Embryonic facial prominence (tissue), 1 donor: ENCODE measurements at regions not wholly inside any gene's neighbourhood (a gene's known extent, or its start where the extent isn't known, plus 50 kb on each side); places are given as distances from the start of the nearest gene placed in this dataset.
"Not testable (repeated sequence)": the region's sequence is repeated elsewhere in the genome, so short reads cannot be mapped to it uniquely, and the experiment has no call there.

ENCODE experiments used
- DNase-seq: peaks from one replicate; pipeline ENCODE4 v3.0.0-alpha.2; 2016; ENCODE audit errors: extremely low spot score

DNA sequence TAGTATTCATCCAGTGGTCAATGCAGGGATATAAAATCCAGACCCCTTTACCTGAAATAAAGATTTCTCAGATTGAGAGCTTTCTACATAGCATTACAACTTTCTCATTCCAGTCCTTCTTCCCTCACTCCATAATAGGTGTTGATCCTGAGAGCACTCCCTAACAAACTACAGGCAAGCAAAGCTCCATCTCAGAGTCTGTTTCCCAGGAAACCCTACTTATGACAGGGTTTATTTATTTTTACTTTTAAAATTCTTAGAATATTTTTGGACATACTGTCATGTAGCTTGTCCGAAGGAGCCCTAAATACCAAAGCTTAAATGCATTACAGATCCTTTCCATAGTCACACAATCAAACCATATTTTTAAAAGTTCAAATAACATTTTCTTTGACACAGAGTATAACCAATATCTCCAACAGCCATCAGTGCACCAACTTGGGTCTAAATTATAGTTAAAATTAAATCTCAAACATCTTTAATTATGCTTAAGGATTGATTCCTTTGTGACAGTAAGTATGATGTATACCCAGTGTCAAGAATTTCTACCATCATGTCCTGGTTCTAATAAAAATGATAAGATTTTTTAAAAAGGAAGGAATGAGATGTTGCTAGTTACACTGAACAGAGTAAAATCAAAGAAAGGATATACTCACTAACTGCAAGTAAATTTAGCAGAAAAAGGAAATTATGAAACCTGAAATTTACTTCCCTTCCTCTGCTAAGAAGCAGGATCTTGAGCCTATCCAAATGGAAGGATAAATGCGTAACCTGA is 580.4 kb upstream of the ADGRL3 start:
- no peak for DNase-seq

DNA sequence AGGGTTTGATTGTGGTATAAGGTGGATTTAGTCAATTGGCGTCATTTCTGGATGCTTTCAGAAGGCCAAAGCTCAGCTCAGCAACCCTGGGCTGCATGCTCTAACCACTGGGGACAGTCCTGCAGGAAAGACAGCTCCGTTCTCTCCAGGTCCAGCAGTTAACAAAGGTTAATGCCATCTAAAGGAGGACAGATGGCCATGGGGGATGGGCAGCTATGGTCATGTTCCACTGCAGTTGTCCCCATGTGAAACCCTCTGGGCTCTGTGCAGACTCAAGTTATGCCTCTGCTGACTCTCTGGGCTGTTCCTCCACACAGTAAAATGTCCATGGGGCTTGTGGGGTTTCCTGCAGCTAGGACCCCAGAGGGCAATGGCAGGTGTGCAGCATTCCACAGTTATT is 562.1 kb upstream of the ADGRL3 start:
- no peak for DNase-seq

DNA sequence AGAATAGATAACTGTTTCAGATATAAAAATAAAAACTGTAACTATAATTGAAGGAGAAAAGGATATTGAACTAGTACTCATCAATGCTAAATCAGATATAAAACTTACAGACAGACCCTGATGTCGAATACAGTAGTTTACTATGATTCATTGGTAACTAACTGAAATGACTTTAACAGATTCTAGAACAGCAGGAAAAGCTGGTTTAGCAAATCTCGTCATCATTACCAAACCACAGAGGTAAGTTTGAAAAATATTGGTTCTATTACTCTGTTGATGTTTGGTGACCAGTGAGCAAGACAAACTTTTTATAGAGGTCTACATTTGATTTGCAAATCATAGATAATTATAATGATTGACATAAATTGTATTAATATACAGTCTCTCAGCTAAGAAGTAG is 551.4 kb upstream of the ADGRL3 start:
- no peak for DNase-seq

DNA sequence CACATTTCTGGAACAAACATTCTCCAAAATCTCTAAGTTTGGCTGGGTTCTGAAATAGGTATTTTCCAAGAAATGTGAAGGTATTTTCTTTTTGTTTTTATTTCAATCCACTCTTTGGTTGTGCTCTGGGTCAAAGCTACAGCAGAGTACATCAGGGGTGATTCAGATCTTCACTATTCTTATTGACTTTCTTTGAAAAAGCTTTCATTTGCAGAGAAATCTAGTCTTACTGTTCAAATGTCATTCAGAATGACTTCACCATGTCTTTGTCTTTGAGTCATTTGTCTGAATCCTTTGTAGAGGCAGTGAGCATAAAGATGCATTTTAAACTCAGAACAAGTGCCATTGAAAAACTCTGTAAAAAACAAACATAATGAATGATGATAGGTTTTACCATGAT is 547.2 kb upstream of the ADGRL3 start:
- DNase-seq: no peak

DNA sequence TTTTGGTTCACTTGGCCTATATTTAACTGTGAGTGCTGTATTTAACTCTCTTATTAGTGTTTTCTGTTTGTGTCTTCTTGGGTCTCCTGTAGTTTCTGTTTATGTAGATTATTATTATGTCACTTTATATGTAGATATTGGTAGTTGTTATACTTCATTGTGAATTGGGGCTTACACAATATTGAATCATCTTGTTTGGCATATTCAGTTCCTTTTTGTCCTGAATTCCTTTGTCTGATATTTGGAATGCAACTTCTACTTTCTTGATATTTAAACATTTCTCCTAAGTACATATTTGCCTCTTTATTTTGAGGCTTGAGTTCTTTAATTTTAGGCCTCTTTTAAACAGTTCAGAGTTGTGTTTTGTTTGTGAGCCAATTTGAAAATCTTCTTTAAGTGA is 544.8 kb upstream of the ADGRL3 start:
- no peak for DNase-seq

DNA sequence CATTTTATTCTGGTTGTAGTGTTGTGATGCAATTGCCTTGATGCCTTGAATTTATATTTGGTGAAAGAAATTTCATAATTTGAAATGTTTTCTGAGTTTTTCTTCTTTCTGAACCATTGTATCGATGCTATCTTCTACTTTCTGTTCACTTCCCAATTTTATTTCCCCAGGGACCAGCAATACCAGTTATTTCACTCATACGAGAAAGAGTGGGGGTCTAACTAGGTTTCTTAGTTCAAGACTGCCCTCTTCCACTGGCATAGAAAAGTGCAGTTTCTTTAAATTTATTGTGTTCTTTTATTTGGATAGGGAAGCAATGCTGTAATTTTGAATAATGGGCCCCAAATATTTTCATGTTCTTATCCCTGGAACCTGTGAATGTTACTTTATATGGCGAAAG is 544.0 kb upstream of the ADGRL3 start:
- DNase-seq: no peak

DNA sequence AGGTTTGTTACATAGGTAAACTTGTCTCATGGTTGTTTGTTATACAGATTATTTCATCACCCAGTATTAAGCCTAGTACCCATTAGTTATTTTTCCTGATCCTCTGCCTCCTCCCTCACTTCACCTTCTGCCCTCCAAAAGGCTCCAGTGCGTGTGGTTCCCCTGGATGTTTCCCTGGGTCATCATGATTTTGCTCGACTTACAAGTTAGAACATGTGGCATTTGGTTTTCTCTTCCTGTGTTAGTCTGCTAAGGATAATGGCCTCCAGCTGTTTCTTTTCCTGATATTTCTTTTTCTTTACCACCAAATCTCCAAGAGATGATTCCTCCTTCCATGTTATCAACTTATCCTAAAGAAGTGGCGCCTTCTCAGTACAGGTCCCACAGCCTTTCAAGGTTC is 543.1 kb upstream of the ADGRL3 start:
- no peak for DNase-seq

DNA sequence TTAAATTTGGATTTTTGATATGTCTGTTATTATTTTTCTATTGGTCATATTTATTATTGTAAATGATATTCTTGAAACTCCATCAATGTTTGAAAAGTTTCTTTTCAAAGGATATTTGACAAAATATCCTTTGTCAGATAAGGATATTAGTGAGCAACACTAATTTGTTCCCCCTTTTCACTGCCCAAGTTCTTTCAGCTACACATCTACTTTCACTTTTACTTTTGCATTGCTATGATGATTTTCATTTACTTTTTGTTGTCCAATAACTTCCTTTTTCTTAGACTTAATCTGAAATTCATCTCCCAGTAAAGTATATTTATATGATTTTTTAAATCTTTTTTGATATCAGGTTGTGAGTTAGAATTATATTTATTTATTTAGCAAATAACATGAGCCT is 542.3 kb upstream of the ADGRL3 start:
- no peak for DNase-seq

DNA sequence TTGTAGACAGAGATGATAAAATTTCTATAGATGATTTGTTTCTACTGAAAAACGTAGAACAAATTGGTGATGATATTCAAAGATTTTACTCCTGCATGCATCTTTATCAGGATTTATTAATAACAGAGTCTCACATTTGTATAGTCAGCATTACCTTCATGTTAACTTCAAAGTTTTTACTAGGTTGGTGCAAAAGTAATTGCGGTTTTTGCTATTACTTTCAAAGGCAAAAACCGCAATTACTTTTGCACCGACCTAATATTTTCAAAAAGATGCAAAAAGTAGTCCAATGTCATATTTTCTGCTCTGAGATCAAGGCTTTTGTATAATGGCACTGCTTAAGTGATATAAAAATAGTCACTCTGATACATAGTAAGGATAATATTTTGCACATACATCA is 536.4 kb upstream of the ADGRL3 start:
- no peak for DNase-seq

DNA sequence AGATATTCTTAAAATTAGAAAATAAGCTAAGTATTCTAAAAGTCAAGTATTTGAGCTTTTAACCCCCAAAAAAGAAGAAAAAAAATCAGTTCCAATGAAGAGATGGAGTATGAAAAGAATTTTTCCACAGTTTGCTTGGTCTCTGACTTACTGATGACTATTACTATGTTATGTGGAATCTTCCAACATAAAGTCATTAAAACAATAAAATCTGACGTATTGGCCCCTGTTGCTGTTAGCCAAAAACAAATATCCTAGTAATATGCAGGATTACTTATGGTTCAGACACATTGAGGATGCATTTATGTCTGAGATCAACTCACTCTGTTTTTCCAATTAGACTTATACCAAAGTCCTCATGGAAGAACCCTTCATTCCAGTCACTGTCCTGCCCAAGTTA is 517.2 kb upstream of the ADGRL3 start:
- no peak for DNase-seq

DNA sequence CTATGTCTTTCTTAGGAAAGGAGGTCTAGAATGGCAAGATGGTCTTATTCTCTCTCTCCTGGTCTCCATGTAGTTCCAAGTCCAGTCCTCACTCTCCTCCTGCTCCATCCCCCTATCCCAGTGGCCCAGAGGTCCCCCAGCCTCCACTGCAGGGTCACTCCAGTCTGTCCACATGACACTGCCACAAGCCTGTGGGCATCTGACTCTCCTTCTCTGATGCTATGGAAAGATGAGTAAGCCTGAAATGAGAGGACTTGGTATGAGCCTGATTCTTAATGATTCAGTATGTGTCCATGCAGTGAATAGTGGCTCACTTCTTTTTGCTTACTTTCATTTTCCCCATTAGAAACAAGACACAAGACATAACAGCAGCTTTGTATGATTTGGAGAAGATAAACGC is 516.8 kb upstream of the ADGRL3 start:
- no peak for DNase-seq

DNA sequence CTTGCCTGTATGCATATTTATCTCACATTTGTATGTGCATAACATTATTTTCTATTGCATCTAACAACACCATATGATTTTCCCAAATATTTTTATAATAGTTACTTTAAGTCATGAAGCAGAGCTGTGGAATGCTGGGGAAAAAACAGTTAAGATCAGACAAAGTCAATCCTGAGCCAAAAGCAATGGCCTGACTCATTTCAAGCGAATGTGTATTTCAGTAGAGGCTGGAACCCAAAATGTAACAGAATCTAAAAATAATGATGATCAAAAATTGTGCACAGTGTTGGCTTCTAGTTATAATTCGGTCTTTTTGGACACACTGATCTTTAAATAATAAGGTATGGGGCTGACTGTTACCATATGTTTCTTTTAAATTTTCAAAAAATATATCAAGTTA is 516.2 kb upstream of the ADGRL3 start:
- DNase-seq: no peak

DNA sequence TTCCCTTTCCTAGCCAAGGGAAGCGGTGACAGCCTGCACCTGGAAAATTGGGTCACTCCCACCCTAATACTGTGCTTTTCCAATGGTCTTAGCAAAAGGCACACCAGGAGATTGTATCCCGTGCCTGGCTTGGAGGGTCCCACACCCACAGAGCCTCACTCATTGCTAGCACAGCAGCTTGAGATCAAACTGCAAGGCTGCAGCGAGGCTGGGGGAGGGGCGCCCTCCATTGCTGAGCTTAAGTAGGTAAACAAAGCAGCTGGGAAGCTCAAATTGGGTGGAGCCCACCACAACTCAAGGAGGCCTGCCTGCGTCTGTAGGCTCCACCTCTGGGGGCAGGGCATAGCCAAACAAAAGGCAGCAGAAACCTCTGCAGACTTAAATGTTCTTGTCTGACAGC is 504.1 kb upstream of the ADGRL3 start:
- not testable (repeated sequence) for DNase-seq

DNA sequence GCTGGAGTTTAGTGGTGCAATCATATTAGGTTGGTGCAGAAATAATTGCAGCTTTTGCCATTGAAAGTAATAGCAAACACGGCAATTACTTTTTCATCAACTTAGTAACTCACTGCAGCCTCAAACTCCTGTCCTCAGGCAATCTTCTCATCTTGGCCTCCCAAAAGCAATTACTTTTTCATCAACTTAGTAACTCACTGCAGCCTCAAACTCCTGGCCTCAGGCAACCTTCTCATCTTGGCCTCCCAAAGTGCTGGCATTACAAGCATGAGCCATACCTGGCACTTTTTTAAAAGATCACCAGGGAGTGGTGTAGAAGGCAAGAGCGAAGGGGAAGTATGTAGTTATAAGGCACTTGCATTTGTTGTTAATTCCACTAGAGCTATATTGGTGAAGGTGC is 491.1 kb upstream of the ADGRL3 start:
- no peak for DNase-seq

DNA sequence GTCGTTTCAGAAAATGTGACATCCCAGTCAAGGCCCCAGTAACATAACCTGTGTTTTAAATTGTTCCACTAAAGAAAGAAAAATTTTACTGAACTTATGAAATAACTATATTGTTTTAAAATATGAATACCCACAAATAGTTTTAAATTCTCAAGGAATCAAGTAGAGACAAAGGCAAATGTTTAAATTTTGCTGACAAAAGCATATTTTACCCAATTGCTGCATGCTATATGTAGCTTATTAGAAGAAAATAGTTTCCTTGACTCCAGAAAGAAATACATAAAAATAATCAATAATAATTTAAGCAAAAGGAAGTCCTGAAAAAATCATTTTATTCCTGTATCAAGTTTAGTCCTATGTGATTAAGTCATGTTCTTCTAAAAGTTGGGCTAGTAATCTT is 481.3 kb upstream of the ADGRL3 start:
- DNase-seq: no peak

DNA sequence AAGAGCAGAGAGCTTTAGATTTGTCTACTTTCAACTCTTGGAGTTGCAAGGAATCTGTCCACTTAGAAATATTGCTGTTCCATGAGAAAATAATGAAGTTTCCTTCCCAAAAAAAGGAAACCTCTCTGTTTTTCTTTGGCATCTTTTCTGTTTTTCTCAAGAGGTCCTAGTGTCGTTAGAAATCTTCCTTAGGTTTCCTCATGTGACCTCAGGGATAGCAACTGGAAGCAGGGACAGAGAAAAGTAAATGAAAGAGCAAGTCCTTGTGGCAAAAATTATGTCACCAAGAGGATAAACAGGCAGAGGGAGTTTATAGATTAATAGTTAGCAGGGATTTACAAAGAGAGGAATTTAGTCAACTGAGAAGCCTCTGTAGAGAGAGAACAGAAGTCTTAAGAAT is 478.4 kb upstream of the ADGRL3 start:
- no peak for DNase-seq

DNA sequence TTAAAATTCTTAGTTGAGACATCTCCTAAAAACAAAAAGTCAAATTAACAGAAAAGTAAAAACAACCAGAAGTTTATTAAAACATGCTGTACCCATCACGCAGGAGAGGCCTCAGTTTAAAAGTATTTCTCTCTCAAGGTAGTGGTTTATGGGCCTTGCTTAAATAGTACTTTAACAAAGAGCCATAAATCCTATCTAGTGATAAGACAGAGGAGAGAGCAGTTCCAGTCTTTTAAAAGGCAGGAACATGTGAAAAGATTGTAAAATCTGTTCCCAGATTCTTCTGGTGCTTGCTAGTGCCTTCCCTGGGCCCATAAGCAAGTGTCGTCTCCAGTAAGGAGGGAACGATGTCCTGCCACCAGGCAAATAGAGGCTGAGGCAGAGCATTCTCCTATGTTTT is 476.3 kb upstream of the ADGRL3 start:
- no peak for DNase-seq

DNA sequence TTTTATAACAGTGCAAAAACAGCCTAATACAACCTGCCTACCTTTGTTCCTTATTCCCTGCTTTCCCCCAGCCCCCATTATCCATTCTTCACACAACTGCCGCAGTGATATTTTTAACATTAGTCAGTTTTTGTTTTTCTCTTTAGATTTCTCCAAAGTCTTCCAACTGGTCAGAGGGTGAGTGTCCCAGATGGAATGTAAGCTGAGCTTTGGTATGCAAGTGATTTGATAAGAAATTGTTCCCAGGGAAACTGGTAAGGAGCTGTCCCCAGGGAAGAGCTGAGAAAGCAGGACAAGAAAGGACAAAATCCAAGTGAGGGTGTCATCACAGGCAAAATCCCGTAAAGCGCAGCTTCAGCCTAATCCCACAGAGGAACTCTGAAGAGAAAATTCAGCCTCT is 475.5 kb upstream of the ADGRL3 start:
- DNase-seq: no peak

DNA sequence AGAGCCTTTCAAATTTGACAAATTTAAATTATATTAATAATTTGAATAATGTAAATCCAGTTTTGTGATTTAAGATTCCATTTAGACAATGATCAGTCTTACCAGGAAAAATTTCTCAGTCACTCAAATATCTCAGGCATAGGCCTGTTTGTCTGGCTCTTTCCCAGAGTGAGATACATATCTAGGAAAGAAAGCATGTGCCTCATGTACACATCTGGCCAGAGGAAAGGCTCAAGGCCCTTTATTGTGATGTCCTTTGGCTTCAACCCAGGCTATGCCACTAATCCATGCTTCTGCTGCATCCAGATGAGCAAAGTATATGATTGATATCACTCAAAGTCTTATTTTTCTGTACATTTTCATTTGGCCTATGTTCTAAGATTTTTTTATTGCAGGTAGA is 473.3 kb upstream of the ADGRL3 start:
- no peak for DNase-seq

DNA sequence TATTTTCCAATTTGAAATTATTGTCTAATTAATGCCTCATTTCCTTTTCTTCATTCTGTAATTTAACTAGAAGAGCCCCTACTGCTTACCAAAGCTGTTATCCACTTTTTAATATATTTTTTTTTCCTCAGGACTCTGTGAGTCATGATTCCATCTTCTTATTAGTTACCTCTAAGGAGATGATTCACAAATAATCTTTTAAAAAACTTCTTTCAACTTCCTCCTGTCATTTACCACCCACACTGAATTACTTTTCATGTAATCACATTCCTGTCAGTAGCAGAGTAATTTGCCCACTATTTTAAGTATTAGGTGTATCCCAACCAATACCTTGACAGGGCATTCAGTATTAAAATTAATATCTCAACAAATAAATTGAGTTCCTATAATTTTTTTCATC is 470.9 kb upstream of the ADGRL3 start:
- DNase-seq: no peak

DNA sequence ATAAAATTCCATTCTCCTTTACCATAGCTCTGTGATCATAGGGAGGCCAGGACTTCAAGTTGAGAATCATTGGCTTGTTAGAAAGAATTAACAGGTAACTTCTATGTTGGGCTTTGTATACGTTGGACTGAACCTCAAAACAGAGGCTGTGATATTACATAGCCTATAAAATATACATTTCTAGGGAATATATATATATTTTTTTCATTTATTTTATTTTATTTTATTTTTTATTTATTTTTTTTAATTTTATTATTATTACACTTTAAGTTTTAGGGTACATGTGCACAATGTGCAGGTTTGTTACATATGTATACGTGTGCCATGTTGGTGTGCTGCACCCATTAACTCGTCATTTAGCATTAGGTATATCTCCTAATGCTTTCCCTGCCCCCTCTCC is 470.4 kb upstream of the ADGRL3 start:
- DNase-seq: not testable (repeated sequence)

DNA sequence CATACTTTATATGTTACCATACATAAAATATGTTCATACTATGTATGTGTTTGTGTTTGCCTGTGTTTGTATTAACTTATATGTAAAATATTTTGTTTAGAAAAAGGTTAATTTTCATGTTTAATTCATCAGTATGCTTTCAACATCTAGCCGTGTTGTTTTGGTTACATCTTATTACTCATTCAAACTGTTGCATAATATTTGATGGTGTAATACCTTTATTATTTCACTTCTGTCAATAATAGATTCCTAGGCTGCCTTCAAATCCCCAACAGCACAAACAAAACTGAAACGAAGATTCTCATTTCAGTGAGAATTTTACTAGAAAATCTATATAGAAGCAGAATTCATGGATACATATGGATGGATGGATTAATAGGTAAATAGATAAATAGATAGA is 462.3 kb upstream of the ADGRL3 start:
- no peak for DNase-seq

DNA sequence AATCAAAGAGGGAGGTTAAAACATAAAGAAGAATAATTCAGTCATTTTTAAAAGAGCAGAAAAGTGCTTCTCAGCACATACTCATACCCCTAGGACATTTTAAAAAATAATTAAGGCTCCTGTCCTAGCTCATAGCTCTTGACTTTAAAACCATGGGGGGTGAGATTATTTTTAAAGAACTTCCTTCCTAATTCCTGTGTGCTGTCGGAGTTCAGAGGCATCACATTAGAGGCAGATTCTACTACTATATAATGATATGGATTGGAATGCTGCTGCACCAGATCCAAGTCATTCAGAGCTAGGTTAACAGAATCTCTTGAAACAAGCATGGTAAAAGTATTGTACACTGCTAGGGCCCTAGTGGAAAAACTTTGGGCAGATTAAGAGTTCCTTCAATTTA is 456.5 kb upstream of the ADGRL3 start:
- no peak for DNase-seq

DNA sequence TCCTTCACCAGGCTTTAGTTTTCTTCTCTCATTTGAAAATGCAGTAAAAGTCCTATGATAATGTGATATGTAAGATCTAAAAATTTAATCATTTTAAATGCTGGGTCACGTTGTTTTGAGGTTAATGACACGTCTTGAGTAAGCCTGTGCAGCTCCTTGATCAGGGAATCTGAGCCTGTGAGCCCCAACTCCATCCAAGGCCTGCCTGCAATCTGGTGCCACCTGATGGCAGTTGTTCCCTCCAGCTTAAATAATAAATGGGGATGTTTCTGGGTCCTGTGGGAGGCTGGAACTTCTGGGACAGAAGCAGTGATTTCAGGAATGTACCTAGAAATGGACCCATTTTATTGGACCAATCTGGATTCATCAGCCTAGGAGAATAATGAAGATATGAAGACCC is 455.4 kb upstream of the ADGRL3 start:
- no peak for DNase-seq
